HG03521 (cell line): ENCODE measurements at regions not wholly inside any gene's neighbourhood (a gene's known extent, or its start where the extent isn't known, plus 50 kb on each side); places are given as distances from the start of the nearest gene placed in this dataset.
"Not testable (repeated sequence)": the region's sequence is repeated elsewhere in the genome, so short reads cannot be mapped to it uniquely, and the experiment has no call there.

Experiments used
- ATAC-seq: cut with Tn5 transposase; IDR thresholded peaks from one replicate; pipeline ENCODE4 v1.9.1; 2021; ENCODE audit warnings: mild to moderate bottlenecking, moderate library complexity; ENCODE audit not compliant: unreplicated experiment

- peak; percentile 50 for ATAC-seq
Observed at GRCh38 chr18:6521803-6522418, 107.2 kb upstream of the L3MBTL4 start.

- ATAC-seq: no peak
Observed at GRCh38 chr18:6525604-6526003, 110.9 kb upstream of the L3MBTL4 start.

- peak; percentile 53 for ATAC-seq
Observed at GRCh38 chr18:6537475-6537874, 122.8 kb upstream of the L3MBTL4 start.

GRCh38 chr18:6541131-6541679, 126.5 kb upstream of the L3MBTL4 start:
- not testable (repeated sequence) for ATAC-seq

- ATAC-seq: no peak
Observed at GRCh38 chr18:6542296-6542695, 127.6 kb upstream of the L3MBTL4 start.

- ATAC-seq: no peak
Observed at GRCh38 chr18:6543330-6543908, 128.7 kb upstream of the L3MBTL4 start.

- ATAC-seq: no peak
Observed at GRCh38 chr18:6546229-6546628, 131.5 kb upstream of the L3MBTL4 start.

GRCh38 chr18:6547476-6547875, 132.8 kb upstream of the L3MBTL4 start:
- ATAC-seq: no peak

- ATAC-seq: no peak
Observed at GRCh38 chr18:6553234-6553900, 138.7 kb upstream of the L3MBTL4 start.

GRCh38 chr18:6557057-6557769, 142.5 kb upstream of the L3MBTL4 start:
- ATAC-seq: no peak

GRCh38 chr18:6557770-6558248, 143.1 kb upstream of the L3MBTL4 start:
- no peak for ATAC-seq

- no peak for ATAC-seq
Observed at GRCh38 chr18:6558446-6559156, 143.9 kb upstream of the L3MBTL4 start.

GRCh38 chr18:6559296-6559695, 144.6 kb upstream of the L3MBTL4 start:
- ATAC-seq: no peak

- ATAC-seq: no peak
Observed at GRCh38 chr18:6561016-6561415, 146.3 kb upstream of the L3MBTL4 start.

- ATAC-seq: no peak
Observed at GRCh38 chr18:6561420-6561861, 146.7 kb upstream of the L3MBTL4 start.

GRCh38 chr18:6561862-6562291, 147.2 kb upstream of the L3MBTL4 start:
- ATAC-seq: no peak

GRCh38 chr18:6563896-6564295, 149.2 kb upstream of the L3MBTL4 start:
- ATAC-seq: no peak

- no peak for ATAC-seq
Observed at GRCh38 chr18:6564950-6565814, 150.5 kb upstream of the L3MBTL4 start.

GRCh38 chr18:6565815-6566081, 151.0 kb upstream of the L3MBTL4 start:
- no peak for ATAC-seq
